ENCODE measurements at regions not wholly inside any gene's neighbourhood (a gene's known extent, or its start where the extent isn't known, plus 50 kb on each side); places are given as distances from the start of the nearest gene placed in this dataset.

DNA sequence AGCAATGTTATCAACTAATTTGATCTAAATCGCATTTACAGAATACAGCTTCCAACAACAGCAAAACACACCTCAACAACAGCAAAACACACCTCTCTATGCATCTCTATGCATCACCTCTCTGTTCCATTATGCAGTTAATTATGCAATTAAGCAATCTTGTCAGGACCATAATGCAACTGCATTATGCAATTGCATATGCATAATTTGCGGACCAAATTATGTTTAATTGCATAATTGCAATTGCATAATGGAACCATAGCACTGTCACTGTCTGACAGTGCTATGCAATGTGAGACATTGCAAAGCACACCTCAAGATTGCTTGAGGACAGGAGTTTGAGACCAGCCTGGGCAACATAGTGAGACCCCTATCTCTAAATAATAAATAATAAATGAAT lies 80.4 kb upstream of the PRSS3 start:
- no peak overlapping the region for H3K4me3 ChIP-seq (ENCODE audit: low read depth, low read length)
- H3K27me3 ChIP-seq (ENCODE audit: control insufficient read depth, insufficient read depth, low read length) = peaks cover 7% of the 10 kb centered on the region
- DNase-seq (ENCODE audit: low read depth) = no peak
- TF ChIP-seq, protein P1, sequence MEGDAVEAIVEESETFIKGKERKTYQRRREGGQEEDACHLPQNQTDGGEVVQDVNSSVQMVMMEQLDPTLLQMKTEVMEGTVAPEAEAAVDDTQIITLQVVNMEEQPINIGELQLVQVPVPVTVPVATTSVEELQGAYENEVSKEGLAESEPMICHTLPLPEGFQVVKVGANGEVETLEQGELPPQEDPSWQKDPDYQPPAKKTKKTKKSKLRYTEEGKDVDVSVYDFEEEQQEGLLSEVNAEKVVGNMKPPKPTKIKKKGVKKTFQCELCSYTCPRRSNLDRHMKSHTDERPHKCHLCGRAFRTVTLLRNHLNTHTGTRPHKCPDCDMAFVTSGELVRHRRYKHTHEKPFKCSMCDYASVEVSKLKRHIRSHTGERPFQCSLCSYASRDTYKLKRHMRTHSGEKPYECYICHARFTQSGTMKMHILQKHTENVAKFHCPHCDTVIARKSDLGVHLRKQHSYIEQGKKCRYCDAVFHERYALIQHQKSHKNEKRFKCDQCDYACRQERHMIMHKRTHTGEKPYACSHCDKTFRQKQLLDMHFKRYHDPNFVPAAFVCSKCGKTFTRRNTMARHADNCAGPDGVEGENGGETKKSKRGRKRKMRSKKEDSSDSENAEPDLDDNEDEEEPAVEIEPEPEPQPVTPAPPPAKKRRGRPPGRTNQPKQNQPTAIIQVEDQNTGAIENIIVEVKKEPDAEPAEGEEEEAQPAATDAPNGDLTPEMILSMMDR (IDR thresholded peaks at IDR 0.05; ENCODE audit: insufficient read depth, low read length, poor library complexity, severe bottlenecking) = no peak
- no peaks in the 10 kb centered on the region for H3K36me3 ChIP-seq (ENCODE audit: control insufficient read depth, insufficient read depth, low read length)

DNA sequence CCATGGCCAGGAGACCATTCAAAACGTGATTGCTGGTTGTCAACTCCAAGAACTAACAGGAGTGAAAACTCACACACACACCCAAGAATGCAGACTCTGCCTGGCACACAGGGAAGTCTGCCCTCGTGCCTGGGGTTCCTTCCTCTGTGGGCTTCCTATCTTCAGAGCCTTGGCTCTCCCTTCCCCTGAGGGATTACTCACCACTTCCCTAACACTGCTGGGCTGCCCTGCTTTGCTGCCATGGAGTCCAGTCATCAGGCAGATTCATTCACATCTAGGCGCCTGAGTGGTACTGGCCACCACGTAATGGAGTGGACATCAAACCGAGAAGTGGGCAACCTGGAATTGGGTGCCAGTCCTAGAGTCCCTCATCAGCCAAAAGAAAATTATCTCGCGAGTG lies 76.4 kb upstream of the PRSS3 start:
- DNase-seq (ENCODE audit: low read depth) = no peak
- H3K4me3 ChIP-seq (ENCODE audit: low read depth, low read length) = no peak overlapping the region
- TF ChIP-seq, protein P1 (IDR thresholded peaks at IDR 0.05; ENCODE audit: insufficient read depth, low read length, poor library complexity, severe bottlenecking) = no peak
- H3K27me3 ChIP-seq (ENCODE audit: control insufficient read depth, insufficient read depth, low read length) = peaks cover 7% of the 10 kb centered on the region
- no peaks in the 10 kb centered on the region for H3K36me3 ChIP-seq (ENCODE audit: control insufficient read depth, insufficient read depth, low read length)

DNA sequence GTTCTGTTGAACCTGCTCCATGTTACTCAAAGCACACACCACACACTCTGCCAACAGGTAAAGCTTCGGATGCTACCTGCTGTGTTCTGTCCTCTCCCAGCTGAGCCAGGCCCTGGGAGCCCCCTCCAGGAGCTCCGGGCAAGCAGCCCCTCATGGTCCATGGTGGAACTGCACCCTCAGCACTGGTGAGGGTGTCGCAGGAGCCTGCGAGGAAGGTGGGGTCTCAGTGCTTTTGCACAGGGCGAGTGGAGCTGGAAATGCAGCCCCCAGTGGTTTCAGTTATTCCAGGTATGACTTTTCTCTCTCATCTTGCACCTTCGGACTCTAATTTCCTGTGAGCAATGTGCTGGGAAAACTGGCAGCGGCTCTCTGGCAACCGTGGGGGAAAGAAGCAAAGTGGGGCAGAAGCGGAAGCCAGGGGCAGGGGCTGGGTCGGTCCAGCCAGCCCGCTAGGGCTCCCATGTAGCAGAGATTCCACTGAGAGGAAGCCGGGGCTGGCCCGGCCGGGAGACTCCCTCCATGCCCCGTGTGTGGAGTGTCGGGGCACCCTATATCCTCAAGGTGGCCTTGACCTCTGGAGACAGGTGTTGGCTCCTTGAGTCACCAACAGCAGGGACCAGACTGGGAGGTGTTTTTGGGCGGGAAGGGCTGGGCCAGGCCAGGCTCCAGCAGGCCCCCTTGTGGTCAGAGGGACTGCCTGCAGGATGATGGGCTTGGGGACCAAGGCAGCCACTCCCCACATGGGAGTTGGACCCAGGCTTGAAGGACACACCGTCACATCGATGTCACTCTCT lies 75.6 kb upstream of the PRSS3 start:
- TF ChIP-seq, protein P1 (IDR thresholded peaks at IDR 0.05; ENCODE audit: insufficient read depth, low read length, poor library complexity, severe bottlenecking) = peak; percentile 48
- no peak for DNase-seq (ENCODE audit: low read depth)
- Histone ChIP-seq H3K4me3 (ENCODE audit: low read depth, low read length) (no peak overlapping the region), H3K27me3 (ENCODE audit: control insufficient read depth, insufficient read depth, low read length) (peaks cover 7% of the 10 kb centered on the region), H3K36me3 (ENCODE audit: control insufficient read depth, insufficient read depth, low read length) (no peaks in the 10 kb centered on the region)

DNA sequence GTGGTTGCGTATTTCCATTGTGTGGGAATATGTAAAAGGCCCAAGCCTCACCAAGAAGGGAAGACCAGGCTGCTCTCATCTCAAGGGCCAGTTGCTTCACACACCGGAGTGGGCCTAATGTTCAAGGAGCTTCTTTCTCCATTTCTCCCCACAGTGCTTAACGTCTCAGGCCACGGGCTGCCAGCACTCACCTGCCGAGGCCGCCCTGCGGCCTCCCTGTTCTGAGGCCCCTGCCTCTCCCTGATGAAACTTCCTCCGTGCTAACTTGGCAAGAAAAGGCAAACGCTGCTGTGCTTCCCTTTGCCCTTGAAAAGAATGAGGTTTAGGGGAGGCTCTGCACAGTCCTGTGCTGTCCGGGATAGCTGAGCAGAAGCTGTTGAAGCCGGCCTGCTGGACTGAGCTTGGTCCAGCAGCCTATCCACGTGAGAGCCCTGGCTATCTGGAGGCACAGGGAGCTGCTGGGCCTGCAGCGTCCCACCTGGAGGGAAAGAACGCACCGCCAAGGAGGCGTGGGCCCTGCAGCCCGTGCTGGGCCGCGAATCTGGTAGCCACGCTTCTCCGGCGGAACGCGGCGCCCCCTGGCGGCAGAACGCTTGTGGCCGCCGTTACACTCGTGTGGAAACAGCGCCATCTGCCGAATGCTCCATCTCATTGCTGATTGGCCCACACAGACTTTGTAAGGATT lies 73.5 kb upstream of the PRSS3 start:
- peak; percentile 10 for DNase-seq (ENCODE audit: low read depth)
- no peaks in the 10 kb centered on the region for H3K36me3 ChIP-seq (ENCODE audit: control insufficient read depth, insufficient read depth, low read length)
- peaks cover 7% of the 10 kb centered on the region for H3K27me3 ChIP-seq (ENCODE audit: control insufficient read depth, insufficient read depth, low read length)
- TF ChIP-seq, protein P1 (IDR thresholded peaks at IDR 0.05; ENCODE audit: insufficient read depth, low read length, poor library complexity, severe bottlenecking) = peak; percentile 100
- H3K4me3 ChIP-seq (ENCODE audit: low read depth, low read length) = no peak overlapping the region

DNA sequence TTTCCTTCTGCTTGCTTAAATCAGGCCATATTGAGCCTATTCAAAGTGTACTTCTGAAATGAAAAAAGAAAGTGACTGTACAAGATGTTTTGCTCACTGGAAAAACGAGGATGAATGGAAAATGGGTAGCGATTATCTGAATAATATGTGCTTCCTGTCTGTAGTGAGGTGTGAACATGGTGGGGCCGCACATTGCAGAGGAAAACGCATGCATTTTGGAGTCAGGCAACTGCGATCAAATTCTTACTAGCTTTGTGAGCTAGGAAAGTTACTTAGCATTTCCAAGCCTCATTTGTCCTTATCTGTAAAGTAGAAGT lies 73.0 kb upstream of the PRSS3 start:
- no peaks in the 10 kb centered on the region for H3K36me3 ChIP-seq (ENCODE audit: control insufficient read depth, insufficient read depth, low read length)
- TF ChIP-seq, protein P1 (IDR thresholded peaks at IDR 0.05; ENCODE audit: insufficient read depth, low read length, poor library complexity, severe bottlenecking) = no peak
- no peak overlapping the region for H3K4me3 ChIP-seq (ENCODE audit: low read depth, low read length)
- peaks cover 7% of the 10 kb centered on the region for H3K27me3 ChIP-seq (ENCODE audit: control insufficient read depth, insufficient read depth, low read length)
- no peak for DNase-seq (ENCODE audit: low read depth)

All from kidney epithelial cell (primary cell).